HepG2 (cell line): ENCODE measurements at regions not wholly inside any gene's neighbourhood (a gene's known extent, or its start where the extent isn't known, plus 50 kb on each side); places are given as distances from the start of the nearest gene placed in this dataset.

Experiments
- ATAC-seq: fragments of 200-7000 bp; cut with Tn5 transposase; 3 replicates; pipeline ENCODE4 v1.9.1; 2020; ENCODE audit warnings: mild to moderate bottlenecking, moderate library complexity
- BruUV-seq: library from RNA; stranded (reverse); fragments of 400-500 nt; replicated peaks from 2 replicates; lab custom pipeline; 2021; lab: Mats Ljungman, UMichigan
- CTCF ChIA-PET: fragments of 300-600 bp; formaldehyde crosslinking; extraction: SDS; loops from one replicate; lab custom pipeline; 2021; ENCODE audit warnings: low total read pairs, inconsistent platforms, low intra/inter-chr PET ratio; lab: Yijun Ruan, JAX
- POLR2A ChIA-PET: fragments of 350-600 bp; sonication (Branson Sonifier 250); formaldehyde crosslinking; loops from one replicate; lab custom pipeline; 2020; ENCODE audit warnings: antibody characterized with exemption, inconsistent platforms; lab: Yijun Ruan, JAX
- DNase-seq: peaks from one replicate; pipeline ENCODE4 v3.0.0-alpha.2; 2015; ENCODE audit warnings: low spot score
- FAIRE-seq: peaks from 3 replicates; lab custom pipeline; 2011; peaks lifted over from hg19 to GRCh38; lab: Jason Lieb, UNC
- H2AFZ ChIP-seq: one replicate; pipeline ENCODE4 v1.6.1; 2011; ENCODE audit warnings: low read length, inconsistent platforms
- H3K27ac ChIP-seq: fragments of 300-600 bp; 3 replicates; pipeline ENCODE4 v1.8.0; 2011; ENCODE audit warnings: mixed run types, mild to moderate bottlenecking, mixed read lengths, low read length, inconsistent platforms; ENCODE audit not compliant: insufficient read depth; ENCODE audit errors: extremely low read length
- H3K27me3 ChIP-seq, 2 experiments: fragments of 200-600 bp in 1 of 2; 2 replicates in 1 of 2; 3 replicates in 1 of 2; pipeline versions ENCODE4 v1.6.0 to v1.8.0; 2011; ENCODE audit warnings: low read length in 2 of 2, mild to moderate bottlenecking in 2 of 2, moderate library complexity in 2 of 2, inconsistent platforms in 1 of 2; ENCODE audit not compliant: insufficient read depth in 2 of 2, control insufficient read depth in 1 of 2
- H3K36me3 ChIP-seq, 2 experiments: fragments of 200-600 bp in 1 of 2; replicated peaks in 1 of 2; 2 replicates in 1 of 2; 3 replicates in 1 of 2; pipeline versions ENCODE4 v1.5.1 to v1.8.0; 2011; ENCODE audit warnings: low read length in 2 of 2, inconsistent platforms in 1 of 2; ENCODE audit not compliant: insufficient read depth in 2 of 2, control insufficient read depth in 1 of 2
- H3K4me1 ChIP-seq: 2 replicates; pipeline ENCODE4 v1.5.1; 2012; ENCODE audit warnings: low read length, inconsistent platforms; ENCODE audit not compliant: insufficient read depth
- H3K4me2 ChIP-seq: 2 replicates; pipeline ENCODE4 v1.6.0; 2011; ENCODE audit warnings: low read depth, low read length, inconsistent platforms
- H3K4me3 ChIP-seq, 3 experiments: fragments of 200-600 bp in 1 of 3; sonication (generic), shearing (Covaris generic) in 1 of 3; replicated peaks in 1 of 3; 2 replicates each; pipeline ENCODE4 v1.5.1; 2011 to 2016; ENCODE audit warnings: low read length in 3 of 3, inconsistent platforms in 2 of 3, low read depth in 2 of 3, mild to moderate bottlenecking in 2 of 3, control low read depth in 1 of 3, mixed read lengths in 1 of 3; ENCODE audit not compliant: insufficient read depth in 1 of 3
- H3K79me2 ChIP-seq: one replicate; pipeline ENCODE4 v1.6.1; 2011; ENCODE audit warnings: low read length, inconsistent platforms; ENCODE audit not compliant: insufficient read depth
- H3K9ac ChIP-seq: 2 replicates; pipeline ENCODE4 v1.6.0; 2011; ENCODE audit warnings: mild to moderate bottlenecking, low read depth, low read length, inconsistent platforms; ENCODE audit not compliant: insufficient read depth
- H3K9me3 ChIP-seq: 2 replicates; pipeline ENCODE4 v1.5.1; 2012; ENCODE audit warnings: mild to moderate bottlenecking, low read length
- H4K20me1 ChIP-seq: 2 replicates; pipeline ENCODE4 v1.6.0; 2011; ENCODE audit warnings: inconsistent platforms, mild to moderate bottlenecking, low read length, moderate library complexity; ENCODE audit not compliant: insufficient read depth
- CREB3 ChIP-seq: sonication (generic); formaldehyde crosslinking; IDR thresholded peaks from 2 replicates; pipeline ENCODE4 v1.5.0; 2020; ENCODE audit warnings: missing genetic modification reagents
- KAT7 ChIP-seq: IDR thresholded peaks from 2 replicates; pipeline ENCODE4 v1.6.1; 2018; ENCODE audit warnings: borderline replicate concordance, missing compliant biosample characterization
- MAFK ChIP-seq, 2 experiments: IDR thresholded peaks in 1 of 2; conservative IDR thresholded peaks in 1 of 2; 2 replicates each; pipeline ENCODE4 v1.6.1; 2011; ENCODE audit warnings: improper control_type of control experiment in 2 of 2, low read length in 2 of 2
- PAWR ChIP-seq: sonication (generic); formaldehyde crosslinking; IDR thresholded peaks from 2 replicates; pipeline ENCODE4 v1.4.0; 2020; ENCODE audit warnings: missing genetic modification reagents, mild to moderate bottlenecking, borderline replicate concordance
- PHF21A ChIP-seq: sonication (generic); formaldehyde crosslinking; IDR thresholded peaks from 2 replicates; pipeline ENCODE4 v1.5.0; 2020; ENCODE audit warnings: mild to moderate bottlenecking, missing genetic modification reagents
- PTBP1 ChIP-seq: fragments of 200-400 bp; formaldehyde crosslinking; IDR thresholded peaks from 2 replicates; pipeline ENCODE4 v1.6.1; 2018; ENCODE audit warnings: low read length, low read depth; ENCODE audit not compliant: poor library complexity, severe bottlenecking
- RFX5 ChIP-seq: IDR thresholded peaks from 2 replicates; pipeline ENCODE4 v1.6.1; 2011; ENCODE audit warnings: low read depth, low read length, improper control_type of control experiment
- RNF2 ChIP-seq: fragments of 450-650 bp; conservative IDR thresholded peaks from 2 replicates; pipeline ENCODE4 v1.6.1; 2016; ENCODE audit warnings: low read depth
- SALL1 ChIP-seq: sonication (generic); formaldehyde crosslinking; IDR thresholded peaks from 2 replicates; pipeline ENCODE4 v1.8.0; 2022; ENCODE audit warnings: mild to moderate bottlenecking, missing genetic modification reagents
- ZMAT3 ChIP-seq: sonication (generic); formaldehyde crosslinking; conservative IDR thresholded peaks from 2 replicates; pipeline ENCODE4 v1.7.0; 2021; ENCODE audit warnings: missing genetic modification reagents
- ZNF234 ChIP-seq: sonication (generic); formaldehyde crosslinking; conservative IDR thresholded peaks from 2 replicates; pipeline ENCODE4 v1.5.1; 2020; ENCODE audit warnings: mild to moderate bottlenecking, missing genetic modification reagents
- ZNF589 ChIP-seq: sonication (generic); formaldehyde crosslinking; conservative IDR thresholded peaks from 2 replicates; pipeline ENCODE4 v1.8.0; 2022; ENCODE audit warnings: mild to moderate bottlenecking, moderate library complexity, missing genetic modification reagents
- ZNF768 ChIP-seq: sonication (generic); formaldehyde crosslinking; IDR thresholded peaks from 2 replicates; pipeline ENCODE4 v1.4.0; 2020; ENCODE audit warnings: missing genetic modification reagents
- WGBS: methylation state at CpG from one replicate; pipeline ENCODE4 v1.1.6; 2017; ENCODE audit warnings: low lambda C conversion rate; 5-methylcytosine and 5-hydroxymethylcytosine counted together
- in situ Hi-C: cut with HindIII; loops from 2 replicates; pipeline ENCODE4 v1.10.0; 2017; ENCODE audit warnings: low pct_unique_long_range_greater_than_20kb; ENCODE audit not compliant: extremely low pct_ligation_motif_present
- intact Hi-C: fragments of 100-400 bp; cut with micrococcal nuclease; formaldehyde crosslinking; loops from one replicate; pipeline ENCODE4 v1.10.0; 2022; ENCODE audit not compliant: unreplicated experiment
- TF ChIP-seq, protein P1 (sequence below): sonication (generic); IDR thresholded peaks from 2 replicates; pipeline ENCODE4 v1.6.1; 2016; ENCODE audit warnings: low read depth, borderline replicate concordance
- TF ChIP-seq, protein P2 (sequence below): sonication (generic); formaldehyde crosslinking; IDR thresholded peaks from 2 replicates; pipeline ENCODE4 v1.8.1; 2023; ENCODE audit warnings: mild to moderate bottlenecking, inconsistent platforms, moderate library complexity, missing genetic modification reagents, borderline replicate concordance
- TF ChIP-seq, protein P3 (sequence below): sonication (generic); formaldehyde crosslinking; IDR thresholded peaks from 2 replicates; pipeline ENCODE4 v1.9.0; 2021; ENCODE audit warnings: missing genetic modification reagents, mild to moderate bottlenecking, borderline replicate concordance

GRCh38 chr13:54573186-54573585 lies 1544.6 kb downstream of the OLFM4 start:
- DNase-seq (no peak), FAIRE-seq (no peak), ATAC-seq (no peak)
- Histone ChIP-seq H3K9ac (no peak overlapping the region), H3K36me3 (no peaks in the 10 kb centered on the region), H3K9me3 (peaks cover 58% of the 10 kb centered on the region), H3K27ac (no peak overlapping the region), H3K27me3 (no peaks in the 10 kb centered on the region), H3K4me2 (no peak overlapping the region), H3K4me1 (no peaks in the 10 kb centered on the region), H3K79me2 (no peaks in the 10 kb centered on the region), H4K20me1 (no peaks in the 10 kb centered on the region), H3K4me3 (no peak overlapping the region), H2AFZ (no peak overlapping the region)
- ChIA-PET CTCF (no interaction called here), POLR2A (no interaction called here)
- no peak for TF ChIP-seq RNF2
- TF ChIP-seq CREB3 (CRISPR knock-in tag) = no peak
- no peak for TF ChIP-seq RFX5
- no peak for TF ChIP-seq PTBP1
- TF ChIP-seq ZNF589 (CRISPR knock-in tag) = no peak
- TF ChIP-seq, protein P1, sequence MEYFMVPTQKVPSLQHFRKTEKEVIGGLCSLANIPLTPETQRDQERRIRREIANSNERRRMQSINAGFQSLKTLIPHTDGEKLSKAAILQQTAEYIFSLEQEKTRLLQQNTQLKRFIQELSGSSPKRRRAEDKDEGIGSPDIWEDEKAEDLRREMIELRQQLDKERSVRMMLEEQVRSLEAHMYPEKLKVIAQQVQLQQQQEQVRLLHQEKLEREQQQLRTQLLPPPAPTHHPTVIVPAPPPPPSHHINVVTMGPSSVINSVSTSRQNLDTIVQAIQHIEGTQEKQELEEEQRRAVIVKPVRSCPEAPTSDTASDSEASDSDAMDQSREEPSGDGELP = no peak
- no peak for TF ChIP-seq MAFK (conservative IDR thresholded peaks at IDR 0.05 in 1 of 2, IDR thresholded peaks at IDR 0.05 in 1 of 2; ENCODE audit: low read length in 2 of 2)
- TF ChIP-seq SALL1 (CRISPR knock-in tag) = no peak
- TF ChIP-seq, protein P2, sequence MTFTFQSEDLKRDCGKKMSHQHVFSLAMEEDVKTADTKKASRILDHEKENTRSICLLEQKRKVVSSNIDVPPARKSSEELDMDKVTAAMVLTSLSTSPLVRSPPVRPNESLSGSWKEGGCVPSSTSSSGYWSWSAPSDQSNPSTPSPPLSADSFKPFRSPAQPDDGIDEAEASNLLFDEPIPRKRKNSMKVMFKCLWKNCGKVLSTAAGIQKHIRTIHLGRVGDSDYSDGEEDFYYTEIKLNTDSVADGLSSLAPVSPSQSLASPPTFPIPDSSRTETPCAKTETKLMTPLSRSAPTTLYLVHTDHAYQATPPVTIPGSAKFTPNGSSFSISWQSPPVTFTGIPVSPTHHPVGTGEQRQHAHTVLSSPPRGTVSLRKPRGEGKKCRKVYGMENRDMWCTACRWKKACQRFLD = no peak
- TF ChIP-seq PAWR (CRISPR knock-in tag) = no peak
- TF ChIP-seq PHF21A (CRISPR knock-in tag) = no peak
- TF ChIP-seq KAT7 (CRISPR knock-in tag) = no peak
- TF ChIP-seq ZMAT3 (CRISPR knock-in tag) = no peak
- TF ChIP-seq, protein P3, sequence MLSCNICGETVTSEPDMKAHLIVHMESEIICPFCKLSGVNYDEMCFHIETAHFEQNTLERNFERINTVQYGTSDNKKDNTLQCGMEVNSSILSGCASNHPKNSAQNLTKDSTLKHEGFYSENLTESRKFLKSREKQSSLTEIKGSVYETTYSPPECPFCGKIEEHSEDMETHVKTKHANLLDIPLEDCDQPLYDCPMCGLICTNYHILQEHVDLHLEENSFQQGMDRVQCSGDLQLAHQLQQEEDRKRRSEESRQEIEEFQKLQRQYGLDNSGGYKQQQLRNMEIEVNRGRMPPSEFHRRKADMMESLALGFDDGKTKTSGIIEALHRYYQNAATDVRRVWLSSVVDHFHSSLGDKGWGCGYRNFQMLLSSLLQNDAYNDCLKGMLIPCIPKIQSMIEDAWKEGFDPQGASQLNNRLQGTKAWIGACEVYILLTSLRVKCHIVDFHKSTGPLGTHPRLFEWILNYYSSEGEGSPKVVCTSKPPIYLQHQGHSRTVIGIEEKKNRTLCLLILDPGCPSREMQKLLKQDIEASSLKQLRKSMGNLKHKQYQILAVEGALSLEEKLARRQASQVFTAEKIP (CRISPR knock-in tag) = no peak
- no peak for TF ChIP-seq ZNF768
- no peak for TF ChIP-seq ZNF234
- in situ Hi-C loops (no loop called here), intact Hi-C loops (no loop called here)
- BruUV-seq = no TSS peak
- 57% methylated on average over 5 of the region's 6 CpGs for WGBS
